Natural killer cell (primary cell): ENCODE measurements at regions not wholly inside any gene's neighbourhood (a gene's known extent, or its start where the extent isn't known, plus 50 kb on each side); places are given as distances from the start of the nearest gene placed in this dataset.

ENCODE experiments used
- ATAC-seq, 3 donors: fragments of 150-1000 bp in 2 of 3; fragments of 200-7000 bp in 1 of 3; cut with Tn5 transposase; 1 replicate in 1 of 3; 2 replicates in 2 of 3; pipeline ENCODE4 v1.10.0; 2021; ENCODE audit warnings: mild to moderate bottlenecking in 2 of 3, moderate library complexity in 2 of 3
- DNase-seq, 2 donors: peaks; one replicate each; pipeline versions ENCODE4 v3.0.0 to v3.0.0-alpha.2; 2013 to 2021; ENCODE audit warnings: mixed read lengths in 1 of 2
- H3K27ac ChIP-seq: one replicate; pipeline ENCODE4 v1.5.1; 2013; ENCODE audit warnings: mild to moderate bottlenecking, low read length
- H3K27me3 ChIP-seq: one replicate; pipeline ENCODE4 v1.6.1; 2013; ENCODE audit warnings: low read length; ENCODE audit not compliant: control insufficient read depth, insufficient read depth
- H3K36me3 ChIP-seq: one replicate; pipeline ENCODE4 v1.6.1; 2013; ENCODE audit warnings: low read length; ENCODE audit not compliant: control insufficient read depth, insufficient read depth
- H3K4me1 ChIP-seq: one replicate; pipeline ENCODE4 v1.6.1; 2013; ENCODE audit warnings: low read length; ENCODE audit not compliant: control insufficient read depth, insufficient read depth
- H3K4me3 ChIP-seq: one replicate; pipeline ENCODE4 v1.5.1; 2013; ENCODE audit warnings: low read length
- H3K9me3 ChIP-seq: one replicate; pipeline ENCODE4 v1.6.1; 2013; ENCODE audit warnings: low read length; ENCODE audit not compliant: control insufficient read depth, insufficient read depth
- H3K27ac Mint-ChIP-seq, 2 donors: one replicate each; pipeline ENCODE4 v1.8.0; 2022; ENCODE audit warnings: mild to moderate bottlenecking in 2 of 2, mixed read lengths in 2 of 2, moderate library complexity in 1 of 2
- H3K27me3 Mint-ChIP-seq, 2 donors: one replicate each; pipeline ENCODE4 v1.8.0; 2022; ENCODE audit warnings: low read depth in 2 of 2, mixed read lengths in 2 of 2
- H3K36me3 Mint-ChIP-seq: one replicate; pipeline ENCODE4 v1.8.0; 2022; ENCODE audit warnings: mixed read lengths
- H3K4me1 Mint-ChIP-seq, 2 donors: one replicate each; pipeline ENCODE4 v1.8.0; 2022; ENCODE audit warnings: mixed read lengths in 2 of 2
- H3K4me3 Mint-ChIP-seq: one replicate; pipeline ENCODE4 v1.8.0; 2022; ENCODE audit warnings: mild to moderate bottlenecking, moderate library complexity, mixed read lengths
- H3K9me3 Mint-ChIP-seq, 2 donors: one replicate each; pipeline ENCODE4 v1.8.0; 2022; ENCODE audit warnings: mixed read lengths in 2 of 2
- CTCF ChIP-seq: fragments of 200-600 bp; IDR thresholded peaks from one replicate; pipeline ENCODE4 v1.8.0; 2022; ENCODE audit warnings: antibody characterized with exemption
- WGBS: methylation state at CpG from one replicate; pipeline ENCODE4 v1.1.7; 2013; ENCODE audit warnings: missing lambda C conversion rate; ENCODE audit not compliant: insufficient coverage; 5-methylcytosine and 5-hydroxymethylcytosine counted together
- intact Hi-C: fragments of 100-400 bp; cut with micrococcal nuclease; formaldehyde crosslinking; loops from one replicate; pipeline ENCODE4 v1.14.2; 2022

DNA sequence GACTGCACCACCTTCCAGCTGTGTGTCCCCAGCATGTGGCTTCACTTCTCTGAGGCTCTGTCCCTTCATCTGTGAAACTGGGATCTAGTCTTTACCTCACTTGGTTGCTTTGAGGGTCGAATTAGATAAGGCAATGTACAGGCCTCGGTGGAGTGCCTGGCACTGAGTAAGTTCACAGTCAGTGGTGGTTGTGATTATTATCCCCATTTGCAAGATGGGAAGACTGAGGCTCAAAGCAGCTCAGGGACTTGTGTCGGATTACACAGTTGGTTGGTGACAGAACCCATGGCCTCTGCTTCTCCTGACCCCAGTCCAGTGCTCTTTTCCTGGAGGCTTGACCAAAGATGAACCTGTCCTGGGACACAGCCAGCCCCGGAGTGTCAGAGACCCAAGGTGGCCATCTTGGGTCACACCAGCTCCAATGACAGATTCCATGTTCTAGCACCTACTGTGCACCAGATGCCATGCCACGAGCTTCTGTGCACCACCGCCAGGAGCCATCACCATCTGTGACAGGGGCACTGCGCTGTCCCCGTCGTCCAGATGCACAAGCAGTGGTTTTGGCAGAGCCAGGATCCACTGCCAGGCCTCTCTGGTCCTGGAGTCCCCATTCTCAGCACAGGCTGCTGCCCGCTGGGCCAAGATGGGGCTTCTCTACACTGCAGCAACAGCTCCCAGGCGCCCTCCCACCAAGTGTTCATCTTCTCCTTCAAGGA lies 60.5 kb downstream of the IGLL1 start:
- no peak for TF ChIP-seq CTCF
- peaks cover 0 to 8% of the 10 kb centered on the region in 2 donors for H3K27me3 Mint-ChIP-seq
- intact Hi-C loops = no loop called here
- peak overlapping the region in 1 of 2 donors; percentile 87 for H3K27ac Mint-ChIP-seq
- H3K9me3 Mint-ChIP-seq = no peaks in the 10 kb centered on the region
- Histone ChIP-seq H3K4me1 (peaks cover 19% of the 10 kb centered on the region), H3K9me3 (no peaks in the 10 kb centered on the region), H3K4me3 (no peak overlapping the region), H3K27me3 (peaks cover 4% of the 10 kb centered on the region), H3K36me3 (no peaks in the 10 kb centered on the region), H3K27ac (no peak overlapping the region)
- no peak for DNase-seq
- no peaks in the 10 kb centered on the region for H3K36me3 Mint-ChIP-seq
- H3K4me3 Mint-ChIP-seq = no peak overlapping the region
- H3K4me1 Mint-ChIP-seq = peaks cover 4 to 7% of the 10 kb centered on the region in 2 donors
- no peak for ATAC-seq
- WGBS = 92% methylated on average over 11 of the region's 11 CpGs

GRCh38 chr22:23518376-23519187 lies 61.5 kb downstream of the IGLL1 start:
- H3K27ac Mint-ChIP-seq = peak overlapping the region in 1 of 2 donors; percentile 72

GRCh38 chr22:23517804-23518375 lies 62.2 kb downstream of the IGLL1 start:
- H3K9me3 Mint-ChIP-seq = no peaks in the 10 kb centered on the region
- H3K27ac Mint-ChIP-seq = no peak overlapping the region
- TF ChIP-seq CTCF = no peak
- Histone ChIP-seq H3K27ac (no peak overlapping the region), H3K4me1 (peaks cover 17% of the 10 kb centered on the region), H3K4me3 (no peak overlapping the region), H3K36me3 (no peaks in the 10 kb centered on the region), H3K27me3 (peaks cover 2% of the 10 kb centered on the region), H3K9me3 (no peaks in the 10 kb centered on the region)
- WGBS = 85% methylated on average over 4 of the region's 4 CpGs
- peaks cover 4 to 7% of the 10 kb centered on the region in 2 donors for H3K4me1 Mint-ChIP-seq
- peaks cover 0 to 8% of the 10 kb centered on the region in 2 donors for H3K27me3 Mint-ChIP-seq
- H3K36me3 Mint-ChIP-seq = no peaks in the 10 kb centered on the region
- ATAC-seq (no peak), DNase-seq (no peak)
- H3K4me3 Mint-ChIP-seq = no peak overlapping the region
- intact Hi-C loops = no loop called here

More at GRCh38 chr22:23518376-23519187, 61.5 kb downstream of the IGLL1 start:
- Mint-ChIP-seq H3K4me1 (peaks cover 4 to 7% of the 10 kb centered on the region in 2 donors), H3K4me3 (no peak overlapping the region), H3K36me3 (no peaks in the 10 kb centered on the region), H3K9me3 (no peaks in the 10 kb centered on the region), H3K27me3 (peaks cover 0 to 8% of the 10 kb centered on the region in 2 donors)
- no peak for TF ChIP-seq CTCF
- ATAC-seq (no peak), DNase-seq (no peak)
- H3K4me3 ChIP-seq = no peak overlapping the region
- no peak overlapping the region for H3K27ac ChIP-seq
- WGBS = 91% methylated on average over 24 of the region's 24 CpGs
- H3K27me3 ChIP-seq = peaks cover 4% of the 10 kb centered on the region
- intact Hi-C loops = no loop called here
- H3K9me3 ChIP-seq = no peaks in the 10 kb centered on the region
- no peaks in the 10 kb centered on the region for H3K36me3 ChIP-seq
- peaks cover 19% of the 10 kb centered on the region for H3K4me1 ChIP-seq
